NCI-H345 (cell line): ENCODE measurements at regions not wholly inside any gene's neighbourhood (a gene's known extent, or its start where the extent isn't known, plus 50 kb on each side); places are given as distances from the start of the nearest gene placed in this dataset.
"Not testable (repeated sequence)": the region's sequence is repeated elsewhere in the genome, so short reads cannot be mapped to it uniquely, and the experiment has no call there.

Source experiments
- DNase-seq: peaks from one replicate; lab custom pipeline; 2025; lab: John Stamatoyannopoulos, UW

DNA sequence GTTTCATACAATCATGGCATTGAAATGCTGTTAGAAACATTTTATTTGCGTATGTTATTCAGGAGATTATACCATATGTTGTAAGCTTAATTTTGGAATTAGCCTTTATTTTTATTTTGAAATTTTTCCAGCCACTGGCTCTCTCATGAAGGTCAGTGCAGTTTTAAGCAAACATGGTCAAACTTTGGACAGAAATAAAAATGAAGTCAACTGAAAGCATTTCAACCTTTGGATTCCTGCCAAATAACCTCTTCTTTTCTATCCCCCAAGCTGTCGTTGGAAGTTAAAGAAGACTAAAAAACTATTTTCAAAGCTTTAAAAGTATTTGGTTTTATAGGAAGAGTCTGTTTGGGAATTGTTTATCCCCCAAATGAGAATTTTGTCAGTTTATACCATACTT is 846.6 kb downstream of the MCTP2 start:
- no peak for DNase-seq

DNA sequence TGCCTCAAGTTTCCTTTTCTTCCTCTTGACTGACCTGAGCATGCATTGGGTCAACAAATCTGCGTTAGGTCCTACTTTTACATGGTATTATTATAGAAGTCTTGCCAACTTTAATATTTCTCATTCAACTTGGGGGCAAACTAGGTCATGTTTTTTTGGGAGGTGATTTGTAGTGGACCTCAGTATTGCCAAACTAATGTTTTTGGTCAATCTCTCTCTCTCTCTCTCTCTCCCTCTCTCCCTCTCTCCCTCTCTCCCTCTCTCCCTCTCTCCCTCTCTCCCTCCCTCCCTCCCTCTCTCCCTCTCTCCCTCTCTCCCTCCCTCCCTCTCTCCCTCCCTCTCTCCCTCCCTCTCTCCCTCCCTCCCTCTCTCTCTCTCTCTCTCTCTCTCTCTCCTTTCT is 848.9 kb downstream of the MCTP2 start:
- DNase-seq, result not testable (repeated sequence)

DNA sequence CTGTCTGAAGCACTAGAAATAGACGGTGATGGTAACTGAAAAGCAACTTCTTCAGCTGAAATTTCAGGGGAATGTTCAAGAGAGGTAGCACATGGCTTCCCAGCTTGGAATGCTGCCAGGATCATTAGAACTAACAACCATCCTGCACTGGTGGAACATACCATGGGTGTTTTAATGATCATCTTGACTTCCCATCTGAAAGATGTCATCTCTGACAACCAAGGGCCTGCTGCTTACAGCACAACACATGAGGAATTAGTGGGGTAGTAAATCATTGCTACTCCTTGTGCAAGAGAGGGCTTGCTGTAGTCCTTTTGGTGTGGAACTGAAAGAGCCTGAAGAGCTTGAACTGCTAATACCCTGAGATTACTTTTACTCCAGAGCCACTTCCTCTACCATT is 853.7 kb downstream of the MCTP2 start:
- no peak for DNase-seq

DNA sequence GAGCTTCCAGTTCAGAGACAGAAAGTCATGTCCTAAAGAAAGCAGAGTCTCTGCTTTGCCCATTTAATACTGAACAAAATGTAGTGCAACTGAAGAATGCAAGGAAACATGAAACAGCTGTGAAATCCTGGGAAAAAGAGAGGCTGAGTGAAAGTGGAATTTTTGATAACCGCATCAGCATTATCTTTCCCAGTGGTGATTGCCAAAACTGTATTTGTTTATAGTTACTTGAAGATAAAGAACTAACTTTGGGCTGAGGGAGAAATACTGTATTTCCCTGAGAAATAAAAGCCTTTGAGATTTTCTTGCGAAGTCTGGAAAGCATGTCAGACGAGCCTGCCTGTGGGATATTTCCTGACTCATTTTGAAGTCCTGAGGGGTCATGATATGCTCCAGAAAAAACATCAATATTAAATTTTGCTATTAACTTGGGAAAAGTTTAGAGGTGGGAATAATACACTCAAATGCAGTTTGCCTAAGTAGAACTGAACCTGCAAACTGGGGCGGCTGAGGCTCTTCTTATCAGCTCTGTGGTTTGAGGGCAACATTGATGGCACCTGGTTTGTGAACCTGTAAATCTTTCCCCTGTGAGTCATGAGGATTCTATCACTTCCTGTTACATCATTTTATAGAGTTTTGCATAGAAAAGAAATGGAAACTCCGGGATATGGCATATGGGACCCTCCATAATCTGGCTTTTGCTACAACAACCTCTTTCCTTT is 855.3 kb downstream of the MCTP2 start:
- no peak for DNase-seq

DNA sequence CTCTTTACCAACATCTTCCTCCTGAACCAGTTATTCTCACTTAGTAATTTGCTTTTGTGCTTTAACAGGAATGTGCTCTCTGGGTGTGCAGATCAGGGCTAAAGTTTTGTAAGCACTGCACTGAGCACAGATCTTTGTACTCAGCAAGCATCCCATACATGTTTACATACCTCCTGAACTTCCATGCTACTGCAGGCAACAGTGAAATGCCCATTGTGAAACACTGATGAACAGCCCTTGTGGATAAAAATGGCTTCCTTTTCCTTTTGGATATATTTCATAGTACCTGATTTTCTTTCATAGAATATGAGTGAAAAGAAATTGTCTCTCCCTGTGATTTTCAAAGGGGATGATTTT is 855.9 kb downstream of the MCTP2 start:
- DNase-seq, result no peak

DNA sequence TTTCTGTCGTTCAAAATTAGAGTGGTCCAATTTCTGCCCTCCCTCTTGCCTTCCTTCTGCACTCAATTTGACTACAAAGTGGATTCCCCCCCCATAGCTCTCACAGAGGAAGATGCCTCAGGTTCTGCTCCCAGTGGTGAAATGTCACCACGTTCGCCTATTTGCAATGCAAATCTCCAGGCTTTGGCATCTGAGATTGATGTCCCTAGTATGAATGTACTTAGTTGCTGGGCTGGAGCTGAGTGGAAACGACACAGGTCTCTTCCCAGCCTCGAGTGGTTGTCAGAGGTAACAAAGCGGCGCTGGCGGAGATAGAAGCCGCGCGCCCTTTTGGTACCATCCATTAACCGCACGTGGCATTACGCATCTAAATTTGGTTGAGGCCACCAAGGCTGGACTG is 860.1 kb downstream of the MCTP2 start:
- no peak for DNase-seq

DNA sequence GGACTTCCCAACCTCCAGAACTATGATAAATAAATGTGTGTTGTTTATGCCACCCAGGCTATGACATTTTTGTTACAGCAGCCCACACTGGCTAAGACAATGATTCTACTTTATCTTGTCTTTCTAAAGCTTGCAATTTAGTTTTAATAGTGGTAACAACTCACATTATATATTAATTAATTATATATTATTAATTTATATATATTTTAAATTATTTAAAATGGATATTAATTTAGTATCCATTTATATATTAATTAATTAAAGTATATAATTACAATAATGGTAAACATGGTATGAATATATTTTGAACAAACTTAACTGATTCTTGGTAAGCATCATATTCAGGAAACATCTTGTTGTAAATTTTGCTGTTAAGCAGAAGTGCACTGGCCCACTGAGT is 863.9 kb downstream of the MCTP2 start:
- no peak for DNase-seq

DNA sequence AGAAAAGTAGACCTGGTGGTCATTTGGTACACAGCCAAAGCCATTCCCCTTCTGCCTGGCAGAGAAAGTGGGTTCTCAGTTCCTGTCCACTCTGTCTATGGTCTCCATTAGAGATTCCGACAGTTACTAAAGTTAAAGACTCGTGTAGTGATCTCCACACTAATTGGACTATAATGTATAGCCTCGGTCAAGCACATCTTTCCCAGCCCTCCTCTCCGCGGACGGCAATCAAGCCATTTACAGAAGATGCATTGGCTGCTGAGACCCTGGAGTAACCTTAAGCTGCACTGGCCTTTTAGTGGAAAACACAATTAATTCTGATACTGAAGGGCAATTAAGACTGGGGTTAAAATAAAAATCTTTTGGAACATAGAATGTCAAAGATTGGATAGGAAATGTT is 865.3 kb downstream of the MCTP2 start:
- no peak for DNase-seq

DNA sequence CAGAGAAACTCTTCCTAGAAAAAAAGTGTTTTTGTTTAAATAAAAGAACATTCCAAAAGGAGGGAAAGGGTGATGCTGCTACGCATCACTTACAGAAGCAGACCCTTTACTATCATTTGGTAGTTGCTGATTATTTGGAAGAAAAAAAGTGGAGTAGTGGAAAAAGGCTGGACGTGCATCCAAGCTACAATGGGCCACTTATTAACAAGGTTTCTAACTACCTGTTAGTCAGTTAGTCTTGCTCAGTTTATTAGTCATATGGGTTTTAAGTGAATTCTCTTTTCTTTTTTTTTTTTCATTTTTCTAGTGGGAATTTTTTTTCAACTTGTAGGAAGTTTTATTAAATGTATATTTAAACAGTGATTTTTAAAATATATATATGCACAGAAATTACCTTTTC is 866.0 kb downstream of the MCTP2 start:
- DNase-seq, result no peak

DNA sequence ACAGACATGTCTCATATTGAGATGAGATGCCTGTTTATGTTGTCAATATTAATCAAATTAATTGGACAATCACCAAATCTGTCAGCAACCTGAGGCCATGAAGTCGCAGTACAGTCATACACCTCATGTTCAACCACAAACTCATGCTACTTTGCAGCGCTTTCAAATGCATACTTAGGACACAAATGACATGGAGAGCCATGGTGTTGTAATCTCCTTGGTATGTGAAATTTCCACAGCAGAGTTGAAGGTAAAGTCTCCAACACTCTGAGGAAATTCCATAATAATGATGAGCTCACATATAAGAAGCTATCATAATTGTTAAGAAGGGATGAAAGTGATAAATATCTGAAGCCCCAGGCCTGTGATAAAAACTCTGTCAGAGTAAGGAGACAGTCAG is 873.9 kb downstream of the MCTP2 start:
- DNase-seq, result no peak

DNA sequence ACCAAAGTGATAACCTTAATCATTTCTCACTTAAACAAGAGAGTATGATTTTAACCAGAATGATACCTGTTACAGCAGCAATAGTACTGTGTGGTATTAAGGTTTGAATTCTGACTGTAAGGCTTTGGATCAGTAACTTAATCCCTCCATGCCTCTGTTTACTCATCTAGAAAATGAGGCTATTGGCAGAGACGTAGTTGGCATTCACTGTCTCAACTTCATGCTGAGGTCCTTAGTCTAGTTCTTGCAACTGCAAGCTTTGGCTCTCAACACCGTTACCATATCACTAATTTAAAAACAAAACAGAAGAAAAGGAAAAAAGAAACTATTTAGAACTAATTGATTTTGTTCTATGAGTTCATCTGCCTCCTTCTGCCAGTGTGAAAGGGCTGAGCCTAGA is 875.4 kb downstream of the MCTP2 start:
- no peak for DNase-seq

DNA sequence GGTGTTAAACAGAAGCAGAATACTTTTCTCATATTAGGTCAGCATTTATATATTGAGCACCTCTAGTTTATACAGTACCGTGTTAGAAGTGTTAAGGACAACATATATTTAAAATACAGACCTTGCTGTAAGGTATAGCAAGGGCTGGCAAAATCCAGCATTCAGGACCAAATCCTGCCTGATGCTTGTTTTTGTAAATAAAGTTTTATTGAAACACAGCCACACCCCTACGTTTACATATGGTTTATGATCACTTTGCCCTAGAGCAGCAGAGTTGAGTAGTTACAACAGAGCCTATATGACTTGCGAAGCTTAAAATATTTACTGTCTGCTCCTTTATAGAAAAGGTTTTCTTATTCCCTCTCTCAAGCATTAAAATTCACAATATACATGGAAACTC is 877.3 kb downstream of the MCTP2 start:
- no peak for DNase-seq

DNA sequence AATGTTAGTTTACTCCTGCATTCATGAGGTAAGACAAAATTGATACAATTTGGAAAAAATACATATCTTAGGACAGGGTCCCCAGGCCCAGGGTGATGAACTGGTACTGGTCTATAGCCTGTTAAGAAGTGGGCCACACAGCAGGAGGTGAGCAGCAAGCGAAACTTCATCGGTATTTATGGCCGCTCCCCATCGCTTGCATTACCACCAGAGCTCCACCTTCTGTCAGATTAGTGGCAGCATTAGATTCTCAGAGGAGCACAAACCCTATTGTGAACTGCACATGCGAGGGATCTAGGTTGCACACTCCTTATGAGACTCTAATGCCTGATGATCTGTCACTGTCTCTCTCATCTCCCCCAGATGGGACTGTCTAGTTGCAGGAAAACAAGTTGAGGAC is 880.6 kb downstream of the MCTP2 start:
- no peak for DNase-seq

DNA sequence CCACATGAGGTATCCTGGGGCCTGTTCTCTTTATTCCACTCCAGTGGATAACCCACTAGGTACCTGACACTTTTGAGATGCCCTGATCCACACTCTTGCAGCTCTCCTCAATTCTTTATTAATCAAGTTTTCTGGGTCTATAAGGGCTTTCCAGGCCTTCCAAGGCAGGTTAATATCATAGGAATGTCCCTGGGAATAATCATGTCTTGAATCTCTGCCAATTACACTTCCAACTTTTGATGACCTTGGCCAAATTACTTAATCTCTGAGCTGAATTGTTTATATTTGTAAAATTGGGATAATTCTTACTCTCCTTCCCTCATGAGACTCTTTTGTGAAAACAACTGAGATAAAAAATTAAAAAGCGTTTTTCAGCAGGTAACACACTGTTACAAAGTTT is 881.7 kb downstream of the MCTP2 start:
- DNase-seq, result no peak

DNA sequence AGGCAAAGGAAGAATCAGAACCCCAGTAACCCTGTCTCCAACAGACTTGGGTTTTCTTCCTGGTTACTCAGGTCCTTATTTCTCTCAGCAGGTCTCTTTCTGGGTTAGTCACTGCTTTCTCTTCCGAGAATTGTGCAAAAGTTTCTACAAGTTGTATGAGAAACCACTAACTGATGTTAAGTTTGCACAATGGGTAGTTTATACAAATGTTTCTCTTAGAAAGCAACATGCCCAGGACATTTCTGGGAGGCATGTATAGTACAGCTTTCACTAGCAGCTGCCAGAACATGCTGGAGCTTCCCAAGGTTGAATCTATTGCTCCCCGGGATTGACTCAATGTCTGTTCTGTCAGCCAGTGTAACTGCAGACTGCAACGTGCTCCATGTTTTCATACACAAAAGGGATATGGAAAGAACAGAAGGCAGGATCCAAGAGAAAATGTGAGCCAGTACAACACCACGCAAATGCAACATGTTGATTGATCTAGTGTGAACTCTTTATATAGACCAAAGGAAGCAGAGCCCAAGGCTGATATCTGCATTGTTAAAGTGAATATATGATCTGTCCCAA is 887.8 kb downstream of the MCTP2 start:
- no peak for DNase-seq

DNA sequence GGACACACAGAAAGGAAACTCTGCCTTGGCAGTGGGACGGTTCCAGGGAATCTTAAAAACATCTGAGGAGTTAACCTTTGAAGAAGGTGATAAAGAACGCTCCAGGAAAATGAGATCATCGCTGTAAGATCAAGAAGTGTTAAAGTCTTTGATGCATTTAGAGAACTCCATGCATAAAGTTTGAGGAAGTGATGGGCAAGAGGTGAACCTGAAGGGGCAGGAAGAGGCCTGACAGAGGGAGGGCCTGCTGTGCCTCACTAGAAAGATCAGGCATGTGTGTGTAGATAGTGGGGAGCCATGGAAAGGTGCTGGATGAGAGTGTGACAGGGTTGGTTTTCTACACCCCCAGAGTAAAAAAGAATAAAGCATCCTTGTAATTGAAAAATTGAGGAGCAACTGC is 889.2 kb downstream of the MCTP2 start:
- no peak for DNase-seq

DNA sequence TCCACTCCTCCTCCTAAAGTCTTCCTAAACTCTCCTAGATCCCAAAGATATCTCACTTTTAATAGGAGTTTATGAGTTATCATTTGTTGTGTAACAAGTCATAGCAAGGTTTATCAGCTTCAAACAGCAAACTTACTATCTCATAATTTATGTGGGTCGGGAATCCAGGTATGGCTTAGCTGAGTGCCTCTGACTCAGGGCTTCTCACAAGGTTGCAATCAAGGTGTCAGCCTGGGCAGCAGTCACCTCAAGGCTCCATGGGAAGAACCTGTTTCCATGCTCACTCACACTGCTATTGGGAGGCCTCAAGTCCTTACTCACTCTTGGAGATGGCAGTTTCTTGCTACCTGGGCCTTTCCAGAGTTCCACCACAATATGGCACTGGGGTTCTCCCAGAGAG is 889.8 kb downstream of the MCTP2 start:
- no peak for DNase-seq

DNA sequence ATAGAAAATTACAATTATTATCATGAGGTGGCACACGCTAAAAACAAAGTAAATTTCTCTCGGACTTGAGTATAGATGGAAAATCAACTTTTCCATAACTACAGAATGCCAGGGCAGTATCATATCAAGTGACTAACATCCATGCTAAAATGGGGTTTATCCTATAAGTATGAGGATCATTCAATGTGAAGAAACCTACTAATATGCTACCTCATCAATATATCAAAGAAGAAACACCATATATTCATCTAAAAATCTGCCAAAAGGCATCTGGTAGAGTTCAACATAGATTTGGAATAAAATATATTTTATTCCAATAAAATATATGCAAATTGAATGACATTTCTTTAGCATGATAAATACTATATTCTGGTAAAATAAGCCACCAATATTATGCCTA is 894.4 kb downstream of the MCTP2 start:
- no peak for DNase-seq

DNA sequence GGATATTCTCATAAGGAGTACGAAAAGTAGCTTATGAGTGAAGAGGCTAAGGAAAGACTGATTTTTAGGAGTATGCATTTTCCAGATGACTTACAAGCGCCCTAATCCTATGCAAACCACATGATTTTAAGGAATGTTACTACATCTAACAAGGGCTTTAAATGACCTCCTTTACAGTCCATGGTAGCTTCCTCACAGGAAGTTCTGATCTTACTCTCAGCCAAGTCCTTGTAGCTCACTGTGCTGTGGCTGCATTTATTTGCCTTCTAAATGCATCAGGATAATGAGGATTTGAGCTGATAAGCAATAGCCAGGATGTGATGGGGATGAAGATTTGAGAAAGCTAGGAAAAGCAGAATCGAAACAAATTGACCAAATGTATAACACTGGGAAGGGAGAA is 896.0 kb downstream of the MCTP2 start:
- DNase-seq, result no peak

DNA sequence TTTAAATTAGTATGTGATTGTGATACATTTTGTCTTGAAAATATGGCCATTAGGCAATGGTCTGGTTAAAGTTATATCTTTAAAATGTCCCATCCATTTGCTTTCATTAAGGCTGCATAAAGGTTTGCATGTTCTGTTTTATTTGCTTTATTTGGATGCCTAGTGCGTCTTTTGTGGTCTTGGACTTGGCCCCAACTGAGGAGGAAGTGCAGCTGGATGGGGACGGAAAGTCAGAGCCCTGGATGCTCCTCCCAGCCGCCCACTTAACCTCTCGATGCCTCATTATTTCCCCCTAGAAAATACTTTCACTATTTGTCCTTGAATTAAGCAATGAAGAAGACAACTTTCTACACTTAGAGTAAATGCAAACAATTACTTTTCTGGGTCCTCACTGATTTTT is 898.2 kb downstream of the MCTP2 start:
- no peak for DNase-seq

DNA sequence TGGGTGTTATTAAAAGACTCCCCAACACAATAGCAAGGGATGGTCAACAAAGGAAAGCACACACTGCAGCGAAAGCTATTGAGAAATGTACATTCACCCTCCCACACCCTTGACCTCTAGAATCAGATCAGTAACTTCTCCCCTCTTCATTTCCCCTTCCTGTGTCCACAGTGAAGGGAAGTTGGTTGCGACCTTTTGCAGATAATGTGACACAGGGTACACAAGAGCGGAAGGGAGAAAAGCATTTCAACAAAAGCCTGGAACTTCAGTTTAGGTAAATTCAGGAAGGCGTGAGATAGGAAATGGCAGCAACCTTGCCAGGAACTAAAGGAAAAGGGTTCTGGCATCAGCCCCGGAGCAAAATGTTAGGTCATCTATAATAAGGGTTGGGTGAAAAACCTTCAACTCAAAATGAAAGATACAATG is 899.8 kb downstream of the MCTP2 start:
- no peak for DNase-seq

DNA sequence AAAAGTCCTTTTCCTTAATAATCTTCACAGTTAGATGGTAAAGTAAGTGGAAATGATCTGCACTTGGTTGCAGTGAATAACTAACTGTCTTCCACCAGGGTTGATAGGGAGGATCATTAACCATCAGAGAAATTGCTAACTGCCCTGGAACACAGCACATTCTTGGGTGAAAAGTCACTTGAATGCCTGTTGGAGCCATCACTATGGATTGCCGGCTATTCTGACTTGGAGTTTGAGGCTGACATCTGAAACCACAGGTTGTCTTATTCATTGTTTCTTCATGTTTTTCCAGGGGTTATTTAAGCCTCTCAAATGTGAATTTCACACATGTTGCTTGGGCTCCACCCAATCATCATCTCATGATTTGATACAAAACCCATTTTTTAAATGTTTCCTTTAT is 901.4 kb downstream of the MCTP2 start:
- no peak for DNase-seq

DNA sequence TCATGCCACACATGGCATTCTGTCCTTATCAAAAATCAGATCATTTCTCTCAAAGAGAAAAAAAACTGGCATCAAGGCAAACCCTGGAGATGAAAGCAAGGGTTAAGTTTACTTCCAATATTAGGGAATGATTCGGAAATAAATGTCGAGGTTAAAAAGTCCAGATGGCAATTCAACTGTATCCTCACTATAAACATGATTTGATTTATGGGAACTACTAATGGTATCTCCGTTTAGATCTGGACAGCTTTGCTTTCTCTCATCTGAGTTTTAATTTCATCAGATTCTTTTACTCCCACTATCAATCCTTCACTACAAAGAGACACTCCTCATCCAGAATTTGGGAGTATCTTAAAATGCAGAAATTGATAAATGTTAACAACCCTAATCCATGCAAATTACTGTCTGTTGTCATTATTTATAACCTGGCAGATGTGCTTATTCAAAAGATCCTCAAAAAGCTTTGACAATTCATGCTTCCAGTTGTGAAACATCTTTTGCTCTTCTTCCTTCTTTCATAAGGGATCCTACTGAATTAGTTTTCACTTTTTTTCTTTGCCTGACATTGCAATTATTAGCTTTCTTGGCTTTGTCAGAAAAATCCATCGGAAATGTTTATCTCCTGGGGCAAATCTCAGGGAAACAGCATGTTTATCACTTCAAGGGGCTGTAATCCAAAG is 903.2 kb downstream of the MCTP2 start:
- no peak for DNase-seq
